H1 (cell line): ENCODE measurements at regions not wholly inside any gene's neighbourhood (a gene's known extent, or its start where the extent isn't known, plus 50 kb on each side); places are given as distances from the start of the nearest gene placed in this dataset.

Experiments used
- PHF8 ChIP-seq: fragments of 200-600 bp; sonication (generic); conservative IDR thresholded peaks from 2 replicates; pipeline ENCODE4 v1.7.1; 2012; ENCODE audit warnings: low read depth, mild to moderate bottlenecking, inconsistent platforms, low read length, moderate library complexity
- SIRT6 ChIP-seq: IDR thresholded peaks from one replicate; pipeline ENCODE4 v1.7.1; 2012; ENCODE audit warnings: low read length, inconsistent platforms

GRCh38 chr18:21955757-21956652 is 213.4 kb upstream of the GATA6 start (continued):
- TF ChIP-seq PHF8, result no peak
- TF ChIP-seq SIRT6, result no peak
